NCI-H2196 treated with DMSO at 0.1 percent for 48 hours (cell line): ENCODE measurements at regions not wholly inside any gene's neighbourhood (a gene's known extent, or its start where the extent isn't known, plus 50 kb on each side); places are given as distances from the start of the nearest gene placed in this dataset.

Experiments used
- DNase-seq: peaks from one replicate; lab custom pipeline; 2025; ENCODE audit not compliant: unreplicated experiment; lab: John Stamatoyannopoulos, UW

DNA sequence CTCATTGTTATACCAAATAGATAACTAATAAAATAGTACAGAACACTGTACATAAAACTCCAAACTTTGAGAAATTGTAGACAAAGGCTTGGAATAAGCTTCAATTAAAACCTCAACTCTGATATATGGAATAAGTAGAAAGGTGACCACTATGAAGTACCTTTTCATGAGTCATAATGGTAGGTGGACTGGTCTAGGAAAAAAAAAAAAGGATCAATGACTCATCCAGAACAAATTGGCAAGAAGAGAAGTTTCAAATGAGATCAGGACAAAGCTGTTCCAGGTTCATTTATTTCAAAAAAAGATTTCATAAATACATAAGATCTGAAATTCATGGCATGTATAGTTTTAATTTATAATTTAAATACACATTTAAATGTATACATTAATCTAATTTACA, 769.7 kb downstream of the SUCLG1 start:
- DNase-seq: no peak

- DNase-seq: no peak
Observed at GRCh38 chr2:83686863-83687262, 772.2 kb downstream of the SUCLG1 start.

- DNase-seq: no peak
Observed at GRCh38 chr2:83674050-83674449, 785.0 kb downstream of the SUCLG1 start.

DNA sequence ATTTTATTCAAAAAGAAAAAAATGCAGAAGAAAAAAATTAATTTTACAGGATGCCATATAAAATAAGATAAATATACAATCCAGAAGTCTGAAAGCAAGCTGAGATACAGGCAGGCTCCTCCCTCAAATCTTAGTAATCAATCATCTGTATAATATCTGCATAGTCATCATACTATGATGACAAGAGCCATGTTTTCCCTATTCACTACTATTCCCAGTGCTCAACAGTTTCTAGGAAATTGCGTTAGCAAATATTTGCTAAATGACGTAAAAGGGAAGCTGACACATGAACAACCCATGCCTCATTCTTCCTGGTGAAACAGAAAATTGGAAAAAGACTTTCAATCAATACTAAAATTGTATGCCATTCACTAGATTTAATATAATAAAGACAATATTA, 793.2 kb downstream of the SUCLG1 start:
- DNase-seq: no peak

DNA sequence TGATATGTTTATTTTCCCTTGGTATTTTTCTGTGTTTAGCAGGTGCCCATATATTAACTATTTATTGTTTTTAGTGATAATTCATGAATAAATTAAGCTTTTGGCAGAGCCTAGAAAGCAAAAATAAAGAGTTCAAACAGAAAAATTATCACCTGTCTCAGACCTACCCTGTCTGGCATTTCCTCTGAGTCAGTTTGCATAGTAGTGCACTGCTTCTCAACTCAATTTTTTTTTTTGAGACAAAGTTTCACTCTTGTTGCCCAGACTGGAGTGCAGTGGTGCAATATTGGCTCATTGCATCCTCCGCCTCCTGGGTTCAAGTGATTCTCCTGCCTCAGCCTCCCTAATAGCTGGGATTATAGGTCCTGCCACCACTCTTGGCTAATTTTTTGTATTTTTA, 793.9 kb downstream of the SUCLG1 start:
- no peak for DNase-seq

DNA sequence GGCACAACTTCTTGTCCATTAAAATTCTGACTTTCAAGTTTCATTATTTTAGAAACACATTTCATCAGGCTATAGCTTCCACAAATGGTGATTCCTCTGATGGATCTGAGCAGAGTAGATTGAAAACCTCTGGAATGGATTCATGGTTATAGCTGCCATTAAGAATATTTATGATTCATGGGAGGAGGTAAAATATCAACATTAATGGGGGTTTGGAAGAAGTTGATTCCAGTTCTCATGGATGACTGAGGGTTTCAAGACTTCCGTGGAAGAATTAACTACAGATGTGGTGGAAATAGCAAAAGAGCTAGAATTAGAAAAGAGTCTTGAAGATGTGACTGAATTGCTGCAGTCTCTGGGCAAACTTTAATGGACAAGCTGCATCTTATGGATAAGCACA, 797.4 kb downstream of the SUCLG1 start:
- no peak for DNase-seq

GRCh38 chr2:83654091-83654611, 804.9 kb downstream of the SUCLG1 start:
- no peak for DNase-seq

GRCh38 chr2:83650898-83651297, 808.2 kb downstream of the SUCLG1 start:
- DNase-seq: no peak

DNA sequence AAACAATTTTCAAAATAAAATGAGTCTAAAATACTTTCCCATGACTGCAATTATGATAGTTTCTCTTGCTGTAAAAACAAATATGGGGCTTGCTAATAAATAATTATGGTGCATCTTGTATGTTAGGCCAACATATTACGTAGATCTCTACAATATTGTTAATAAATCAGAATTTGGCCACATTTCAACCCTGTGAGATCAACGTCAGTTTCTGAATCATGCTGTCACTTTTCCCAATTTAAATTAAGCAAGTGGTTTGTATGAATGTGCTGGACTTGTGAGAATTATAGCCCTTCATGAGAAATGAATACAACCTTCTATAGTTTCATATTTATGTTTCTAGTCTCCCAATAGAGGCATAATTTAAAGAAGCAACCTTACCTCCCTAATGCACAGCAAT, 808.9 kb downstream of the SUCLG1 start:
- no peak for DNase-seq

DNA sequence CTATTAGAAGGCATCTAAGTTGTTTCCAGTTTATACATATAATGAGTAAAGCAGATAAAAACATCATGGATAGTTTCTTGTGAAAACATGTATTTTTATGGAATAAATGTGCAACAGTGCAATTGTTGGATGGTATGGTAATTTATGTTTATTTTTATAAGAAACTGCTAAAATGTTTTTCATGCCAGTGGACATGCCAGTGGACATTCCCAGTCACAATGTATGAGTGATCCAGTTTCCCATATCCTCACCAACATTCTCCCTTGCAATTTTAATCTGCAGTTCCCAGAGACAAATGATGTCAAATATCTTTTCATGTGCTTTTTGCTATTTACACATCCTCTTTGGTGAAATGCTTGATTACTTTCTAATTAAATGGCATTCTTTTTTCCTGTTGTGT, 818.6 kb downstream of the SUCLG1 start:
- no peak for DNase-seq

- no peak for DNase-seq
Observed at GRCh38 chr2:83633423-83633822, 825.7 kb downstream of the SUCLG1 start.

- DNase-seq: no peak
Observed at GRCh38 chr2:83630351-83630750, 828.7 kb downstream of the SUCLG1 start.

DNA sequence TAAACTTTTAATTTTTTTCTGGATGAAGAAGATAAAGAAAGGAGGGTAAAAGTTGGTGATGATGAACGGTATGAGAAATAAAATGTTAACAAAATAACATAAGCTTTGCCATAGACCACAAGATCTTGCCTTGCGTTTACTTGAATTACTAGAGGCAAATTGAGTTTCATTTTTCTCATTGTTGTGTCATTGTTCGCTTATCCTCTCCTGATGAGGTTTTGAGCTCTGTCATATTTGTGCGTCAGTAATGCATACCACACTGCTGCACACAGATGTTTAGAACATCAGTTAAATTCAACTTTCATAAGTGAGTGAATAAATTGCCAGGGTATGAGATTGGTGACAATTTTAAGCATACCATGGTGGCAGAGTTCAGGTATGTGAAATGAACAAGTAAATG, 843.6 kb downstream of the SUCLG1 start:
- no peak for DNase-seq

DNA sequence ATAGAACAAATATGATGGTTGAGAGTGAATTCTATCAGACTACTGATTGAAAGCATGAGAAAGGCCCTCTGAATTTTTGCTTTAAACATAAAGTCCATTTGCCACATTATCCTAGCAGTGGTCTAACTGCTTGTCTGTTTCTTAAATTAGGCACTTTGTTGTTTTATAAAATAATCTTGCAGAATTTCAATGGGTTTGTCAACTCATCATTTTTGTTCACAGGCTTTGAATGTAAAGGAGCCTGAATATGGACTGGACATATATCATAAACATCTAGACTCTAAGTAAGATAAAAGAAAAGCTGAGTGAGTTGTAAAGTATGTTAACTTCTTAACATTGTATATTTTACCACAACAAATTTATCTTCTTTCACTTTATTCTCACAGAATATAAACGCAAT, 845.9 kb downstream of the SUCLG1 start:
- no peak for DNase-seq

GRCh38 chr2:83602753-83603152, 856.3 kb downstream of the SUCLG1 start:
- DNase-seq: no peak

- no peak for DNase-seq
Observed at GRCh38 chr2:83596592-83597282, 862.3 kb downstream of the SUCLG1 start.

- no peak for DNase-seq
Observed at GRCh38 chr2:83595926-83596325, 863.2 kb downstream of the SUCLG1 start.

DNA sequence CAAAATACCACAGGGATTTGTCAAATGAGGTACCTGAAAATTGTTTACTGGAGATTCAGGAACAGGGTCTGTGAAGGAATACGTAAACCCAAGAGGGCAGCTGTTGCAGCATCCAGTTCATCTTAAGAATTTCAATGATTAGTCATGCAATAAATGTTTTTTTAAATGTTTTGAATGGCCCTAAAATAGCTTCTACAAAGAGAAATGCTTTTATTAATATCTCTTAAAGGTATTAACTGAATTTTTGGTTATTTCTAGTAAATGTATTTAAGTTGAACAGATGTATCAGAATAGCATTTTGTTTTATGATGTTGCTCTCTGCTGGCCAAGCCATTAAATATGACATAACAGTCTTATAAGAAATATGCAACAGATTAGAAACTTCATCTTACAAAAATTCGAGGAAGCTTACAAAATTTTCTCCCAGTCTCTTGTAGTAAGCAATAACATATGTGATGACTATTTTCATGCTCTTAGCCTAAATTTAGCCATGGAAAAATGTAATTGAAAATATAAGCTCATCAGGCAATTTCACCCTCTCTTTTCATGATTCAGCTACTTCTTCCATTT, 863.9 kb downstream of the SUCLG1 start:
- no peak for DNase-seq

GRCh38 chr2:83594241-83595120, 864.6 kb downstream of the SUCLG1 start:
- DNase-seq: no peak

DNA sequence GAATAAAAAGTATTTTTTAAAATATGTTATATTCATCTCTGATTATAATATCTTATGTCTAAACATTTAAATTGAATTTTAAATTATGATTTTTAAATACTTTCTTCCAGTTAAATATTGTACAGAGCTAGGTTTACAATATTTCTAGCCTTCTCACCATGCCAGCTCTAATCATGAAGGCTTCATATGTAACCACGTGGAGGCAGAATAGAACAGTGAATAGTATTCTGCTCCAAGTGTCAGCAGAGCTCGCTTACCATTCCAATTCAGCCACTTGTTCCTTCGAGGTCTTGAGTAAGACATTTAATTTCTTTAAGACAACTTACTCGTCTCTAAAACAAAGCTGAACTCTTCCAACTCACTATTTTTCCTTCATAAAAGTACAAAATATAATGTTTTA, 871.8 kb downstream of the SUCLG1 start:
- no peak for DNase-seq

GRCh38 chr2:83585250-83585649, 873.8 kb downstream of the SUCLG1 start:
- DNase-seq: no peak

DNA sequence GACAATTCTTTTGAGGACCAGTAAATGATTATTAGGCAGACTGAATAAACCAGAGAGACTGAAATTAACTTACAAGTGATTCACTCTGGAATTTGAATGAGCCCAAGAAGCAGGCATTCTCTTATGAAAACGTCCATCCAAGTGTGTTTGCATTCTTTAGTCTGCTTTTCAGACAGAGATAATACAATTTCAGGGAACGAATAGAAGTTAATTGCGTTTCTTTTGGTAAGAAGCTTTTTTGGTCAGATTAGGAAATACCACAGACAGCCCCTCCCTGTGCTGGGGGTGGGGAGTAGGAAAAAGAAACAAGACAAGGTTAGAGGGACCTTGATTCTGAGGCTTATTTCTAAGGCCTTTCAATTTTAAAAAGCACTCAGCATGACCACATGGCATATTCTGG, 874.4 kb downstream of the SUCLG1 start:
- no peak for DNase-seq
